SK-N-SH (cell line): ENCODE measurements at regions not wholly inside any gene's neighbourhood (a gene's known extent, or its start where the extent isn't known, plus 50 kb on each side); places are given as distances from the start of the nearest gene placed in this dataset.

Source experiments
- EP300 ChIP-seq, 2 experiments: IDR thresholded peaks; 2 replicates each; pipeline versions ENCODE4 v1.4.0 to v1.6.1; 2012; ENCODE audit warnings: borderline replicate concordance in 1 of 2, low read depth in 1 of 2, low read length in 1 of 2
- EZH2phosphoT487 ChIP-seq: fragments of 200-600 bp; sonication (generic); IDR thresholded peaks from 2 replicates; pipeline ENCODE4 v1.6.1; 2017; ENCODE audit warnings: low read depth, mixed run types, mild to moderate bottlenecking, antibody characterized with exemption, moderate library complexity, borderline replicate concordance
- FOXJ3 ChIP-seq: sonication (generic); formaldehyde crosslinking; IDR thresholded peaks from 2 replicates; pipeline ENCODE4 v1.5.1; 2020; ENCODE audit warnings: mild to moderate bottlenecking, missing genetic modification reagents
- JUND ChIP-seq: IDR thresholded peaks from 2 replicates; pipeline ENCODE4 v1.4.0; 2012
- MEF2A ChIP-seq: IDR thresholded peaks from 2 replicates; pipeline ENCODE4 v1.4.0; 2012; ENCODE audit warnings: low read depth, borderline replicate concordance
- POLR2AphosphoS5 ChIP-seq: IDR thresholded peaks from 2 replicates; pipeline ENCODE4 v1.6.1; 2012; ENCODE audit warnings: low read depth, low read length
- SMC3 ChIP-seq: IDR thresholded peaks from 2 replicates; pipeline ENCODE4 v1.6.1; 2012; ENCODE audit warnings: low read depth, low read length, improper control_type of control experiment
- TAF1 ChIP-seq: IDR thresholded peaks from 2 replicates; pipeline ENCODE4 v1.6.1; 2012; ENCODE audit warnings: low read depth, mild to moderate bottlenecking, low read length, moderate library complexity, borderline replicate concordance
- TF ChIP-seq, protein P1 (sequence below): IDR thresholded peaks from 2 replicates; pipeline ENCODE4 v1.4.0; 2012; ENCODE audit warnings: low read depth
- TF ChIP-seq, protein P2 (sequence below): fragments of 200-600 bp; sonication (generic); IDR thresholded peaks from 2 replicates; pipeline ENCODE4 v1.6.1; 2017; ENCODE audit warnings: antibody characterized with exemption, mild to moderate bottlenecking, moderate library complexity
- TF ChIP-seq, protein P3 (sequence below): fragments of 150-350 bp; IDR thresholded peaks from 2 replicates; pipeline ENCODE4 v1.6.1; 2017; ENCODE audit warnings: antibody characterized with exemption, low read length, low read depth, borderline replicate concordance
- TF ChIP-seq, protein P4 (sequence below): IDR thresholded peaks from 2 replicates; pipeline ENCODE4 v1.6.1; 2012; ENCODE audit warnings: mild to moderate bottlenecking, low read depth, low read length, moderate library complexity
- TF ChIP-seq, protein P5 (sequence below): IDR thresholded peaks from 2 replicates; pipeline ENCODE4; 2012

DNA sequence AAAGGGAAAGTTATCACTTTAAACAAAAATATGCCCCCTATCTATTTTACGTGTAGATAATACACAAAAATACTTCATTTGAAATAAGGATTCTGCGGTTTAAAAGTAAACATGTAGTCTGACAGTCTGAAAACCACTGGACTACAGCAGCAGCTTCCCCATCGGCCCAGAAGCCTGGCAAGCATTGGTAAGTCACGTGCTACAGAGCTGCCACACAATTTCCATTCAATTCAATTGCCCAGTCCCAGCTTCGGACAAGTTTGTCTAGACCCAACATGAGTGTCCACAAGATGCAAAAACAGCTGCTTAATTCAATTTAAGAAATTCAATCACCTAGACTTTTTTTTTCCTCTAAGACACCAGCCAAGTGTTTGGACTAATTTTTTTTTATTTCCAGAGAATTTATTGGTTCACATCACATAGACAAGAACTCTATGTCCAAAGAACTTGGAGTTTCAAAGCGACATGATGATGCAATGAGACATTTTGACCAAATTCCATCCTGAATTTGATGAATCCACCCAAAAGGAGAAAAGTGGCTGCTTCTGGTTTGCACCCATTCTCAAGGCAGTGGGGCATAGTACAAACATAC is 458.9 kb downstream of the COG6 start:
- TF ChIP-seq, protein P1, sequence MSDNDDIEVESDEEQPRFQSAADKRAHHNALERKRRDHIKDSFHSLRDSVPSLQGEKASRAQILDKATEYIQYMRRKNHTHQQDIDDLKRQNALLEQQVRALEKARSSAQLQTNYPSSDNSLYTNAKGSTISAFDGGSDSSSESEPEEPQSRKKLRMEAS = no peak
- TF ChIP-seq, protein P2, sequence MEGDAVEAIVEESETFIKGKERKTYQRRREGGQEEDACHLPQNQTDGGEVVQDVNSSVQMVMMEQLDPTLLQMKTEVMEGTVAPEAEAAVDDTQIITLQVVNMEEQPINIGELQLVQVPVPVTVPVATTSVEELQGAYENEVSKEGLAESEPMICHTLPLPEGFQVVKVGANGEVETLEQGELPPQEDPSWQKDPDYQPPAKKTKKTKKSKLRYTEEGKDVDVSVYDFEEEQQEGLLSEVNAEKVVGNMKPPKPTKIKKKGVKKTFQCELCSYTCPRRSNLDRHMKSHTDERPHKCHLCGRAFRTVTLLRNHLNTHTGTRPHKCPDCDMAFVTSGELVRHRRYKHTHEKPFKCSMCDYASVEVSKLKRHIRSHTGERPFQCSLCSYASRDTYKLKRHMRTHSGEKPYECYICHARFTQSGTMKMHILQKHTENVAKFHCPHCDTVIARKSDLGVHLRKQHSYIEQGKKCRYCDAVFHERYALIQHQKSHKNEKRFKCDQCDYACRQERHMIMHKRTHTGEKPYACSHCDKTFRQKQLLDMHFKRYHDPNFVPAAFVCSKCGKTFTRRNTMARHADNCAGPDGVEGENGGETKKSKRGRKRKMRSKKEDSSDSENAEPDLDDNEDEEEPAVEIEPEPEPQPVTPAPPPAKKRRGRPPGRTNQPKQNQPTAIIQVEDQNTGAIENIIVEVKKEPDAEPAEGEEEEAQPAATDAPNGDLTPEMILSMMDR = no peak
- TF ChIP-seq MEF2A (no peak), POLR2AphosphoS5 (no peak), TAF1 (no peak), EP300 (IDR thresholded peaks at IDR 0.05; ENCODE audit: borderline replicate concordance in 1 of 2, low read depth in 1 of 2, low read length in 1 of 2) (no peak), EZH2phosphoT487 (no peak), FOXJ3 (CRISPR knock-in tag) (no peak), JUND (no peak), SMC3 (no peak)
- TF ChIP-seq, protein P3, sequence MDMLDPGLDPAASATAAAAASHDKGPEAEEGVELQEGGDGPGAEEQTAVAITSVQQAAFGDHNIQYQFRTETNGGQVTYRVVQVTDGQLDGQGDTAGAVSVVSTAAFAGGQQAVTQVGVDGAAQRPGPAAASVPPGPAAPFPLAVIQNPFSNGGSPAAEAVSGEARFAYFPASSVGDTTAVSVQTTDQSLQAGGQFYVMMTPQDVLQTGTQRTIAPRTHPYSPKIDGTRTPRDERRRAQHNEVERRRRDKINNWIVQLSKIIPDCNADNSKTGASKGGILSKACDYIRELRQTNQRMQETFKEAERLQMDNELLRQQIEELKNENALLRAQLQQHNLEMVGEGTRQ = no peak
- TF ChIP-seq, protein P4, sequence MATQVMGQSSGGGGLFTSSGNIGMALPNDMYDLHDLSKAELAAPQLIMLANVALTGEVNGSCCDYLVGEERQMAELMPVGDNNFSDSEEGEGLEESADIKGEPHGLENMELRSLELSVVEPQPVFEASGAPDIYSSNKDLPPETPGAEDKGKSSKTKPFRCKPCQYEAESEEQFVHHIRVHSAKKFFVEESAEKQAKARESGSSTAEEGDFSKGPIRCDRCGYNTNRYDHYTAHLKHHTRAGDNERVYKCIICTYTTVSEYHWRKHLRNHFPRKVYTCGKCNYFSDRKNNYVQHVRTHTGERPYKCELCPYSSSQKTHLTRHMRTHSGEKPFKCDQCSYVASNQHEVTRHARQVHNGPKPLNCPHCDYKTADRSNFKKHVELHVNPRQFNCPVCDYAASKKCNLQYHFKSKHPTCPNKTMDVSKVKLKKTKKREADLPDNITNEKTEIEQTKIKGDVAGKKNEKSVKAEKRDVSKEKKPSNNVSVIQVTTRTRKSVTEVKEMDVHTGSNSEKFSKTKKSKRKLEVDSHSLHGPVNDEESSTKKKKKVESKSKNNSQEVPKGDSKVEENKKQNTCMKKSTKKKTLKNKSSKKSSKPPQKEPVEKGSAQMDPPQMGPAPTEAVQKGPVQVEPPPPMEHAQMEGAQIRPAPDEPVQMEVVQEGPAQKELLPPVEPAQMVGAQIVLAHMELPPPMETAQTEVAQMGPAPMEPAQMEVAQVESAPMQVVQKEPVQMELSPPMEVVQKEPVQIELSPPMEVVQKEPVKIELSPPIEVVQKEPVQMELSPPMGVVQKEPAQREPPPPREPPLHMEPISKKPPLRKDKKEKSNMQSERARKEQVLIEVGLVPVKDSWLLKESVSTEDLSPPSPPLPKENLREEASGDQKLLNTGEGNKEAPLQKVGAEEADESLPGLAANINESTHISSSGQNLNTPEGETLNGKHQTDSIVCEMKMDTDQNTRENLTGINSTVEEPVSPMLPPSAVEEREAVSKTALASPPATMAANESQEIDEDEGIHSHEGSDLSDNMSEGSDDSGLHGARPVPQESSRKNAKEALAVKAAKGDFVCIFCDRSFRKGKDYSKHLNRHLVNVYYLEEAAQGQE = no peak
- TF ChIP-seq, protein P5, sequence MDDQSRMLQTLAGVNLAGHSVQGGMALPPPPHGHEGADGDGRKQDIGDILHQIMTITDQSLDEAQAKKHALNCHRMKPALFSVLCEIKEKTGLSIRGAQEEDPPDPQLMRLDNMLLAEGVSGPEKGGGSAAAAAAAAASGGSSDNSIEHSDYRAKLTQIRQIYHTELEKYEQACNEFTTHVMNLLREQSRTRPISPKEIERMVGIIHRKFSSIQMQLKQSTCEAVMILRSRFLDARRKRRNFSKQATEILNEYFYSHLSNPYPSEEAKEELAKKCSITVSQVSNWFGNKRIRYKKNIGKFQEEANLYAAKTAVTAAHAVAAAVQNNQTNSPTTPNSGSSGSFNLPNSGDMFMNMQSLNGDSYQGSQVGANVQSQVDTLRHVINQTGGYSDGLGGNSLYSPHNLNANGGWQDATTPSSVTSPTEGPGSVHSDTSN = no peak
